ENCODE measurements at regions not wholly inside any gene's neighbourhood (a gene's known extent, or its start where the extent isn't known, plus 50 kb on each side); places are given as distances from the start of the nearest gene placed in this dataset.

GRCh38 chr4:58070726-58071125 lies 960.5 kb upstream of the IGFBP7 start:
- TF ChIP-seq CTCF (conservative IDR thresholded peaks at IDR 0.05; ENCODE audit: low read depth, low read length) (no peak), EZH2phosphoT487 (IDR thresholded peaks at IDR 0.05; ENCODE audit: borderline replicate concordance, low read length) (no peak)

All from PC-3 (cell line).